Activated T-cell treated with anti-CD3 and anti-CD28 coated beads, Interleukin-2, amount 50 U/mL, for 48 hours (primary cell): ENCODE measurements at regions not wholly inside any gene's neighbourhood (a gene's known extent, or its start where the extent isn't known, plus 50 kb on each side); places are given as distances from the start of the nearest gene placed in this dataset.

Experiments
- DNase-seq, 2 experiments: peaks; one replicate each; pipeline ENCODE4 v3.0.0-alpha.2; 2020

GRCh38 chr6:84521511-84521910 lies 242.9 kb downstream of the TBX18 start:
- no peak for DNase-seq

- no peak for DNase-seq
Measured at GRCh38 chr6:84517741-84518530, 246.5 kb downstream of the TBX18 start.

GRCh38 chr6:84516154-84516553 lies 248.2 kb downstream of the TBX18 start:
- no peak for DNase-seq

GRCh38 chr6:84515067-84515466 lies 249.3 kb downstream of the TBX18 start:
- no peak for DNase-seq

- DNase-seq = no peak
Measured at GRCh38 chr6:84514089-84514971, 250.1 kb downstream of the TBX18 start.

- no peak for DNase-seq
Measured at GRCh38 chr6:84512391-84512790, 252.0 kb downstream of the TBX18 start.

GRCh38 chr6:84511929-84512328 lies 252.5 kb downstream of the TBX18 start:
- no peak for DNase-seq

GRCh38 chr6:84508981-84509380 lies 255.4 kb downstream of the TBX18 start:
- no peak for DNase-seq

GRCh38 chr6:84508334-84508733 lies 256.1 kb downstream of the TBX18 start:
- no peak for DNase-seq

GRCh38 chr6:84504025-84504424 lies 260.4 kb downstream of the TBX18 start:
- no peak for DNase-seq

- no peak for DNase-seq
Measured at GRCh38 chr6:84501315-84501714, 263.1 kb downstream of the TBX18 start.

- no peak for DNase-seq
Measured at GRCh38 chr6:84500726-84501125, 263.7 kb downstream of the TBX18 start.

GRCh38 chr6:84498905-84499304 lies 265.5 kb downstream of the TBX18 start:
- no peak for DNase-seq

GRCh38 chr6:84492241-84493165 lies 265.1 kb upstream of the CEP162 start:
- no peak for DNase-seq

- no peak for DNase-seq
Measured at GRCh38 chr6:84489598-84489997, 262.2 kb upstream of the CEP162 start.

GRCh38 chr6:84486526-84486925 lies 259.1 kb upstream of the CEP162 start:
- no peak for DNase-seq

GRCh38 chr6:84469144-84469543 lies 241.7 kb upstream of the CEP162 start:
- no peak for DNase-seq

- DNase-seq = no peak
Measured at GRCh38 chr6:84467296-84467695, 239.9 kb upstream of the CEP162 start.

GRCh38 chr6:84466511-84466910 lies 239.1 kb upstream of the CEP162 start:
- DNase-seq = no peak

- DNase-seq = no peak
Measured at GRCh38 chr6:84464471-84464870, 237.0 kb upstream of the CEP162 start.

GRCh38 chr6:84462698-84463097 lies 235.3 kb upstream of the CEP162 start:
- DNase-seq = no peak

- DNase-seq = no peak
Measured at GRCh38 chr6:84461461-84461860, 234.0 kb upstream of the CEP162 start.

GRCh38 chr6:84460491-84460890 lies 233.0 kb upstream of the CEP162 start:
- DNase-seq = no peak
